SK-N-SH (cell line): ENCODE measurements at regions not wholly inside any gene's neighbourhood (a gene's known extent, or its start where the extent isn't known, plus 50 kb on each side); places are given as distances from the start of the nearest gene placed in this dataset.

ENCODE experiments used
- EP300 ChIP-seq, 2 experiments: IDR thresholded peaks; 2 replicates each; pipeline versions ENCODE4 v1.4.0 to v1.6.1; 2012; ENCODE audit warnings: borderline replicate concordance in 1 of 2, low read depth in 1 of 2, low read length in 1 of 2
- FOXJ3 ChIP-seq: sonication (generic); formaldehyde crosslinking; IDR thresholded peaks from 2 replicates; pipeline ENCODE4 v1.5.1; 2020; ENCODE audit warnings: mild to moderate bottlenecking, missing genetic modification reagents
- POLR2AphosphoS5 ChIP-seq: IDR thresholded peaks from 2 replicates; pipeline ENCODE4 v1.6.1; 2012; ENCODE audit warnings: low read depth, low read length
- RFX5 ChIP-seq: IDR thresholded peaks from 2 replicates; pipeline ENCODE4 v1.6.1; 2012; ENCODE audit warnings: mild to moderate bottlenecking, improper control_type of control experiment, low read length
- SMC3 ChIP-seq: IDR thresholded peaks from 2 replicates; pipeline ENCODE4 v1.6.1; 2012; ENCODE audit warnings: low read depth, low read length, improper control_type of control experiment
- TAF1 ChIP-seq: IDR thresholded peaks from 2 replicates; pipeline ENCODE4 v1.6.1; 2012; ENCODE audit warnings: low read depth, mild to moderate bottlenecking, low read length, moderate library complexity, borderline replicate concordance
- USF2 ChIP-seq: fragments of 150-350 bp; IDR thresholded peaks from 2 replicates; pipeline ENCODE4 v1.6.1; 2017; ENCODE audit warnings: antibody characterized with exemption, low read length, low read depth, borderline replicate concordance
- TF ChIP-seq, protein P1 (sequence below): IDR thresholded peaks from 2 replicates; pipeline ENCODE4 v1.6.1; 2012; ENCODE audit warnings: mild to moderate bottlenecking, low read depth, low read length, moderate library complexity
- TF ChIP-seq, protein P2 (sequence below): fragments of 200-600 bp; sonication (generic); IDR thresholded peaks from 2 replicates; pipeline ENCODE4 v1.6.1; 2017; ENCODE audit warnings: antibody characterized with exemption, mild to moderate bottlenecking, moderate library complexity

DNA sequence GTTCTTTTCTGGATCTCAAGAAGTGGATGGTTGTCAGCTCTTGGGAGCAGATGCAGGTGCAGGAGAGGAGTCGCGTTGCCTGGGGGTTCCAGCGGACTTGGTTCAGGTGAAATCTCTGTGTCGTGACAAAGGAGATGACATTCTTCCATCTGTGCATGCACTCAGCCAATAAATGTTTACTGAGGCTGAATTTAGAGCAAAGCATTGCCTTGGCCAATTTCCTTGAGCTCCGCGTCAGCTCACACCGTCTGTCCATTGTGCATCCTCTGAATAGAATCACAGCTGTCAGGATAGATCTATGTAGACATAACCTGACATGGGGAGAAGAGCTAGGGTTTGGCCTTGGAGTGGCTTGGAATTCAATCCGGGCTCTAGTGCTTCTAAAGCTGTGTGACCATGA, 343.7 kb downstream of the GLRX3 start:
- no peak for TF ChIP-seq FOXJ3 (CRISPR knock-in tag)
- no peak for TF ChIP-seq TAF1
- no peak for TF ChIP-seq RFX5
- TF ChIP-seq, protein P1, sequence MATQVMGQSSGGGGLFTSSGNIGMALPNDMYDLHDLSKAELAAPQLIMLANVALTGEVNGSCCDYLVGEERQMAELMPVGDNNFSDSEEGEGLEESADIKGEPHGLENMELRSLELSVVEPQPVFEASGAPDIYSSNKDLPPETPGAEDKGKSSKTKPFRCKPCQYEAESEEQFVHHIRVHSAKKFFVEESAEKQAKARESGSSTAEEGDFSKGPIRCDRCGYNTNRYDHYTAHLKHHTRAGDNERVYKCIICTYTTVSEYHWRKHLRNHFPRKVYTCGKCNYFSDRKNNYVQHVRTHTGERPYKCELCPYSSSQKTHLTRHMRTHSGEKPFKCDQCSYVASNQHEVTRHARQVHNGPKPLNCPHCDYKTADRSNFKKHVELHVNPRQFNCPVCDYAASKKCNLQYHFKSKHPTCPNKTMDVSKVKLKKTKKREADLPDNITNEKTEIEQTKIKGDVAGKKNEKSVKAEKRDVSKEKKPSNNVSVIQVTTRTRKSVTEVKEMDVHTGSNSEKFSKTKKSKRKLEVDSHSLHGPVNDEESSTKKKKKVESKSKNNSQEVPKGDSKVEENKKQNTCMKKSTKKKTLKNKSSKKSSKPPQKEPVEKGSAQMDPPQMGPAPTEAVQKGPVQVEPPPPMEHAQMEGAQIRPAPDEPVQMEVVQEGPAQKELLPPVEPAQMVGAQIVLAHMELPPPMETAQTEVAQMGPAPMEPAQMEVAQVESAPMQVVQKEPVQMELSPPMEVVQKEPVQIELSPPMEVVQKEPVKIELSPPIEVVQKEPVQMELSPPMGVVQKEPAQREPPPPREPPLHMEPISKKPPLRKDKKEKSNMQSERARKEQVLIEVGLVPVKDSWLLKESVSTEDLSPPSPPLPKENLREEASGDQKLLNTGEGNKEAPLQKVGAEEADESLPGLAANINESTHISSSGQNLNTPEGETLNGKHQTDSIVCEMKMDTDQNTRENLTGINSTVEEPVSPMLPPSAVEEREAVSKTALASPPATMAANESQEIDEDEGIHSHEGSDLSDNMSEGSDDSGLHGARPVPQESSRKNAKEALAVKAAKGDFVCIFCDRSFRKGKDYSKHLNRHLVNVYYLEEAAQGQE, result no peak
- TF ChIP-seq, protein P2, sequence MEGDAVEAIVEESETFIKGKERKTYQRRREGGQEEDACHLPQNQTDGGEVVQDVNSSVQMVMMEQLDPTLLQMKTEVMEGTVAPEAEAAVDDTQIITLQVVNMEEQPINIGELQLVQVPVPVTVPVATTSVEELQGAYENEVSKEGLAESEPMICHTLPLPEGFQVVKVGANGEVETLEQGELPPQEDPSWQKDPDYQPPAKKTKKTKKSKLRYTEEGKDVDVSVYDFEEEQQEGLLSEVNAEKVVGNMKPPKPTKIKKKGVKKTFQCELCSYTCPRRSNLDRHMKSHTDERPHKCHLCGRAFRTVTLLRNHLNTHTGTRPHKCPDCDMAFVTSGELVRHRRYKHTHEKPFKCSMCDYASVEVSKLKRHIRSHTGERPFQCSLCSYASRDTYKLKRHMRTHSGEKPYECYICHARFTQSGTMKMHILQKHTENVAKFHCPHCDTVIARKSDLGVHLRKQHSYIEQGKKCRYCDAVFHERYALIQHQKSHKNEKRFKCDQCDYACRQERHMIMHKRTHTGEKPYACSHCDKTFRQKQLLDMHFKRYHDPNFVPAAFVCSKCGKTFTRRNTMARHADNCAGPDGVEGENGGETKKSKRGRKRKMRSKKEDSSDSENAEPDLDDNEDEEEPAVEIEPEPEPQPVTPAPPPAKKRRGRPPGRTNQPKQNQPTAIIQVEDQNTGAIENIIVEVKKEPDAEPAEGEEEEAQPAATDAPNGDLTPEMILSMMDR, result no peak
- no peak for TF ChIP-seq EP300 (IDR thresholded peaks at IDR 0.05; ENCODE audit: borderline replicate concordance in 1 of 2, low read depth in 1 of 2, low read length in 1 of 2)
- no peak for TF ChIP-seq USF2
- TF ChIP-seq POLR2AphosphoS5, result no peak
- TF ChIP-seq SMC3, result no peak
